Chondrocyte (in vitro differentiated cells): ENCODE measurements at regions not wholly inside any gene's neighbourhood (a gene's known extent, or its start where the extent isn't known, plus 50 kb on each side); places are given as distances from the start of the nearest gene placed in this dataset.

Experiments used
- DNase-seq: peaks from one replicate; pipeline ENCODE4 v3.0.0; 2021; ENCODE audit warnings: mixed read lengths, low spot score
- H3K27ac Mint-ChIP-seq: one replicate; pipeline ENCODE4 v1.8.0; 2021; ENCODE audit warnings: mild to moderate bottlenecking, moderate library complexity, mixed read lengths; ENCODE audit not compliant: unreplicated experiment
- H3K27me3 Mint-ChIP-seq: 2 replicates; pipeline ENCODE4 v1.8.0; 2021; ENCODE audit warnings: low read depth, mixed read lengths
- H3K36me3 Mint-ChIP-seq: 2 replicates; pipeline ENCODE4 v1.8.0; 2021; ENCODE audit warnings: low read depth, mixed read lengths
- H3K4me1 Mint-ChIP-seq: 2 replicates; pipeline ENCODE4 v1.8.0; 2021; ENCODE audit warnings: low read depth, mild to moderate bottlenecking, mixed read lengths
- H3K4me3 Mint-ChIP-seq: one replicate; pipeline ENCODE4 v1.8.0; 2021; ENCODE audit warnings: mild to moderate bottlenecking, moderate library complexity, mixed read lengths; ENCODE audit not compliant: unreplicated experiment
- H3K9me3 Mint-ChIP-seq: 2 replicates; pipeline ENCODE4 v1.8.0; 2021; ENCODE audit warnings: low read depth, mixed read lengths
- CTCF ChIP-seq: fragments of 200-600 bp; sonication (generic); IDR thresholded peaks from 2 replicates; pipeline ENCODE4 v1.5.0; 2021; ENCODE audit warnings: antibody characterized with exemption, mild to moderate bottlenecking, moderate library complexity

GRCh38 chr2:167380094-167380493, 491.8 kb downstream of the XIRP2 start:
- H3K4me3 Mint-ChIP-seq = no peak overlapping the region
- H3K4me1 Mint-ChIP-seq = peaks cover 6% of the 10 kb centered on the region
- no peak for TF ChIP-seq CTCF
- H3K9me3 Mint-ChIP-seq = peaks cover 21% of the 10 kb centered on the region
- H3K27ac Mint-ChIP-seq = no peak overlapping the region
- H3K36me3 Mint-ChIP-seq = peaks cover 3% of the 10 kb centered on the region
- no peak for DNase-seq
- H3K27me3 Mint-ChIP-seq = no peaks in the 10 kb centered on the region

GRCh38 chr2:167369083-167369482, 480.8 kb downstream of the XIRP2 start:
- no peaks in the 10 kb centered on the region for H3K27me3 Mint-ChIP-seq
- H3K4me3 Mint-ChIP-seq = no peak overlapping the region
- H3K4me1 Mint-ChIP-seq = peaks cover 8% of the 10 kb centered on the region
- H3K36me3 Mint-ChIP-seq = no peaks in the 10 kb centered on the region
- no peak for TF ChIP-seq CTCF
- DNase-seq = no peak
- H3K9me3 Mint-ChIP-seq = peaks cover 7% of the 10 kb centered on the region
- no peak overlapping the region for H3K27ac Mint-ChIP-seq

GRCh38 chr2:167368371-167368770, 480.1 kb downstream of the XIRP2 start:
- H3K4me3 Mint-ChIP-seq = no peak overlapping the region
- TF ChIP-seq CTCF = no peak
- H3K27ac Mint-ChIP-seq = no peak overlapping the region
- DNase-seq = no peak
- H3K4me1 Mint-ChIP-seq = peaks cover 8% of the 10 kb centered on the region
- H3K27me3 Mint-ChIP-seq = no peaks in the 10 kb centered on the region
- H3K9me3 Mint-ChIP-seq = peaks cover 3% of the 10 kb centered on the region
- no peaks in the 10 kb centered on the region for H3K36me3 Mint-ChIP-seq

GRCh38 chr2:167365216-167365615, 476.9 kb downstream of the XIRP2 start:
- Mint-ChIP-seq H3K4me3 (no peak overlapping the region), H3K36me3 (no peaks in the 10 kb centered on the region), H3K27ac (no peak overlapping the region)

GRCh38 chr2:167361426-167361825, 473.1 kb downstream of the XIRP2 start:
- no peak for DNase-seq

More at GRCh38 chr2:167365216-167365615, 476.9 kb downstream of the XIRP2 start:
- Mint-ChIP-seq H3K9me3 (peaks cover 1% of the 10 kb centered on the region), H3K4me1 (peaks cover 5% of the 10 kb centered on the region), H3K27me3 (no peaks in the 10 kb centered on the region)
- no peak for TF ChIP-seq CTCF
- DNase-seq = no peak

More at GRCh38 chr2:167361426-167361825, 473.1 kb downstream of the XIRP2 start:
- no peaks in the 10 kb centered on the region for H3K4me1 Mint-ChIP-seq
- peaks cover 3% of the 10 kb centered on the region for H3K9me3 Mint-ChIP-seq
- H3K27me3 Mint-ChIP-seq = no peaks in the 10 kb centered on the region
- no peak for TF ChIP-seq CTCF
- no peak overlapping the region for H3K27ac Mint-ChIP-seq
- H3K4me3 Mint-ChIP-seq = no peak overlapping the region
- H3K36me3 Mint-ChIP-seq = no peaks in the 10 kb centered on the region
